ENCODE measurements at regions not wholly inside any gene's neighbourhood (a gene's known extent, or its start where the extent isn't known, plus 50 kb on each side); places are given as distances from the start of the nearest gene placed in this dataset.

DNA sequence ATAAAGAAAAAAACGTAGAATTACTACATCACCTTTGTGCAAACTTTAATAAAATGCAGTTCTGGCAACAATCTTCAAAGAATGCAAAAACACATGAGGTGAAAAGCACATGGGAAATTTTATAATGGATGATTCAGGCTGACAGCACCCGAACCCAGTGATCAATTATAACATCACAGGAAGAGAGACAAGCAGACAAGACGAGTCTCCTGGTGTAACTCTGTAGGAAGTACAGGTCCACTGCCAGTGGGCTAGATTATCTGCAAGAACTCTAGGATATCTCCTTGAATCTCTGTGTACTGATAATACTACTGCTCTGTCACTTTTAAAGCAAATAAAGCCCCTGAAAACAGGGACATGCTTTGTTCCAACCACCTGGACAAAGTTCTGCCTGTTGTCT lies 58.9 kb upstream of the NXF3 start:
- TF ChIP-seq, protein P1, sequence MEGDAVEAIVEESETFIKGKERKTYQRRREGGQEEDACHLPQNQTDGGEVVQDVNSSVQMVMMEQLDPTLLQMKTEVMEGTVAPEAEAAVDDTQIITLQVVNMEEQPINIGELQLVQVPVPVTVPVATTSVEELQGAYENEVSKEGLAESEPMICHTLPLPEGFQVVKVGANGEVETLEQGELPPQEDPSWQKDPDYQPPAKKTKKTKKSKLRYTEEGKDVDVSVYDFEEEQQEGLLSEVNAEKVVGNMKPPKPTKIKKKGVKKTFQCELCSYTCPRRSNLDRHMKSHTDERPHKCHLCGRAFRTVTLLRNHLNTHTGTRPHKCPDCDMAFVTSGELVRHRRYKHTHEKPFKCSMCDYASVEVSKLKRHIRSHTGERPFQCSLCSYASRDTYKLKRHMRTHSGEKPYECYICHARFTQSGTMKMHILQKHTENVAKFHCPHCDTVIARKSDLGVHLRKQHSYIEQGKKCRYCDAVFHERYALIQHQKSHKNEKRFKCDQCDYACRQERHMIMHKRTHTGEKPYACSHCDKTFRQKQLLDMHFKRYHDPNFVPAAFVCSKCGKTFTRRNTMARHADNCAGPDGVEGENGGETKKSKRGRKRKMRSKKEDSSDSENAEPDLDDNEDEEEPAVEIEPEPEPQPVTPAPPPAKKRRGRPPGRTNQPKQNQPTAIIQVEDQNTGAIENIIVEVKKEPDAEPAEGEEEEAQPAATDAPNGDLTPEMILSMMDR (IDR thresholded peaks at IDR 0.05 in 4 of 5, conservative IDR thresholded peaks at IDR 0.05 in 1 of 5), result no peak
- TF ChIP-seq POLR2A (IDR thresholded peaks at IDR 0.05), result no peak

All from gastrocnemius medialis (tissue), 4 donors.